CD14-positive monocyte (primary cell): ENCODE measurements at regions not wholly inside any gene's neighbourhood (a gene's known extent, or its start where the extent isn't known, plus 50 kb on each side); places are given as distances from the start of the nearest gene placed in this dataset.

Source experiments
- DNase-seq, 3 donors: peaks; one replicate each; pipeline ENCODE4 v3.0.0-alpha.2; 2011 to 2022
- H2AFZ ChIP-seq: 2 replicates; pipeline ENCODE4 v1.6.0; 2012; ENCODE audit warnings: mild to moderate bottlenecking, low read depth, low read length, inconsistent platforms; ENCODE audit not compliant: insufficient read depth, poor library complexity, severe bottlenecking
- H3K27ac ChIP-seq, 2 donors: 1 replicate in 1 of 2; 2 replicates in 1 of 2; pipeline ENCODE4 v1.5.1; 2012 to 2013; ENCODE audit warnings: low read length in 2 of 2, control low read depth in 1 of 2, inconsistent platforms in 1 of 2, low read depth in 1 of 2, mild to moderate bottlenecking in 1 of 2
- H3K27me3 ChIP-seq, 2 donors: one replicate each; pipeline versions ENCODE4 v1.6.0 to v1.6.1; 2011 to 2013; ENCODE audit warnings: low read length in 2 of 2; ENCODE audit not compliant: control insufficient read depth in 2 of 2, insufficient read depth in 2 of 2
- H3K36me3 ChIP-seq, 2 donors: replicated peaks in 1 of 2; 1 replicate in 1 of 2; 2 replicates in 1 of 2; pipeline versions ENCODE4 v1.5.1 to v1.6.1; 2012 to 2013; ENCODE audit warnings: low read length in 2 of 2, control low read depth in 1 of 2, inconsistent platforms in 1 of 2, mild to moderate bottlenecking in 1 of 2; ENCODE audit not compliant: insufficient read depth in 2 of 2, control insufficient read depth in 1 of 2
- H3K4me1 ChIP-seq, 2 donors: 1 replicate in 1 of 2; 2 replicates in 1 of 2; pipeline versions ENCODE4 v1.5.1 to v1.6.1; 2012 to 2013; ENCODE audit warnings: low read length in 2 of 2, control low read depth in 1 of 2, inconsistent platforms in 1 of 2, mild to moderate bottlenecking in 1 of 2, moderate library complexity in 1 of 2; ENCODE audit not compliant: insufficient read depth in 2 of 2, control insufficient read depth in 1 of 2
- H3K4me2 ChIP-seq: replicated peaks from 2 replicates; pipeline ENCODE3; 2012; ENCODE audit warnings: low read length, moderate library complexity, mild to moderate bottlenecking; ENCODE audit not compliant: poor library complexity, severe bottlenecking; ENCODE audit errors: extremely low read depth
- H3K4me3 ChIP-seq, 3 experiments: fragments of 200-600 bp in 1 of 3; sonication (generic) in 1 of 3; replicated peaks in 1 of 3; 1 replicate in 2 of 3; 2 replicates in 1 of 3; pipeline ENCODE4 v1.5.1; 2011 to 2013; ENCODE audit warnings: low read length in 3 of 3, mild to moderate bottlenecking in 3 of 3, control low read depth in 2 of 3, low read depth in 2 of 3, inconsistent platforms in 1 of 3, moderate library complexity in 1 of 3
- H3K79me2 ChIP-seq: 2 replicates; pipeline ENCODE4 v1.6.0; 2012; ENCODE audit warnings: mild to moderate bottlenecking, control low read depth, inconsistent platforms, low read length, moderate library complexity; ENCODE audit not compliant: insufficient read depth
- H3K9ac ChIP-seq: 2 replicates; pipeline ENCODE4 v1.6.0; 2017; ENCODE audit warnings: low read length, mild to moderate bottlenecking; ENCODE audit not compliant: insufficient read depth, poor library complexity, severe bottlenecking
- H3K9me3 ChIP-seq, 2 donors: replicated peaks in 1 of 2; 1 replicate in 1 of 2; 2 replicates in 1 of 2; pipeline versions ENCODE4 v1.5.1 to v1.6.1; 2012 to 2013; ENCODE audit warnings: low read length in 2 of 2, control low read depth in 1 of 2; ENCODE audit not compliant: control insufficient read depth in 1 of 2, insufficient read depth in 1 of 2
- H4K20me1 ChIP-seq: 2 replicates; pipeline ENCODE4 v1.6.0; 2012; ENCODE audit warnings: mild to moderate bottlenecking, low read length, control low read depth, moderate library complexity; ENCODE audit not compliant: insufficient read depth
- H3K27ac Mint-ChIP-seq, 7 donors: one replicate each; pipeline ENCODE4 v1.8.0; 2020; ENCODE audit warnings: mild to moderate bottlenecking in 7 of 7, mixed read lengths in 7 of 7, moderate library complexity in 6 of 7, inconsistent platforms in 2 of 7
- H3K27me3 Mint-ChIP-seq, 3 donors: one replicate each; pipeline ENCODE4 v1.8.0; 2021 to 2022; ENCODE audit warnings: low read depth in 3 of 3, mild to moderate bottlenecking in 3 of 3, mixed read lengths in 3 of 3, moderate library complexity in 3 of 3, inconsistent platforms in 1 of 3
- H3K36me3 Mint-ChIP-seq, 2 donors: one replicate each; pipeline ENCODE4 v1.8.0; 2020; ENCODE audit warnings: mixed read lengths in 2 of 2, inconsistent platforms in 1 of 2, mild to moderate bottlenecking in 1 of 2
- H3K4me1 Mint-ChIP-seq: one replicate; pipeline ENCODE4 v1.8.0; 2020; ENCODE audit warnings: mild to moderate bottlenecking, mixed read lengths
- H3K4me3 Mint-ChIP-seq, 2 donors: one replicate each; pipeline ENCODE4 v1.8.0; 2020; ENCODE audit warnings: mild to moderate bottlenecking in 2 of 2, mixed read lengths in 2 of 2, moderate library complexity in 1 of 2
- H3K9me3 Mint-ChIP-seq, 7 donors: one replicate each; pipeline ENCODE4 v1.8.0; 2020 to 2022; ENCODE audit warnings: mixed read lengths in 7 of 7, mild to moderate bottlenecking in 6 of 7, moderate library complexity in 6 of 7, inconsistent platforms in 2 of 7
- WGBS: methylation state at CpG from one replicate; pipeline ENCODE4 v1.1.5; 2013; ENCODE audit warnings: missing lambda C conversion rate; ENCODE audit not compliant: insufficient coverage; 5-methylcytosine and 5-hydroxymethylcytosine counted together
- intact Hi-C, 2 donors: fragments of 100-400 bp; cut with micrococcal nuclease; formaldehyde crosslinking; loops; one replicate each; pipeline versions ENCODE4 v1.15.0 to v1.15.1; 2023
- TF ChIP-seq, protein P1 (sequence below): fragments of 200-600 bp; IDR thresholded peaks from one replicate; pipeline ENCODE4 v1.8.0; 2022; ENCODE audit warnings: antibody characterized with exemption, mild to moderate bottlenecking

- no peaks in the 10 kb centered on the region for H4K20me1 ChIP-seq
- H3K27ac ChIP-seq, result no peak overlapping the region
- intact Hi-C loops, result no loop called here
- no peak overlapping the region for H3K4me2 ChIP-seq
- H3K36me3 ChIP-seq, result no peaks in the 10 kb centered on the region
- no peak overlapping the region for H3K9ac ChIP-seq
- peaks cover 0 to 5% (median 0%) of the 10 kb centered on the region in 7 donors for H3K9me3 Mint-ChIP-seq
- H3K27ac Mint-ChIP-seq, result no peak overlapping the region
- H3K79me2 ChIP-seq, result no peaks in the 10 kb centered on the region
- DNase-seq, result no peak
- peaks cover 2 to 8% (median 5%) of the 10 kb centered on the region in 3 donors for H3K27me3 Mint-ChIP-seq
- no peak overlapping the region for H2AFZ ChIP-seq
- peaks cover 0 to under 1% of the 10 kb centered on the region in 2 donors for H3K9me3 ChIP-seq
- H3K4me1 Mint-ChIP-seq, result no peaks in the 10 kb centered on the region
- H3K36me3 Mint-ChIP-seq, result no peaks in the 10 kb centered on the region
- WGBS, result no CpG with 5 or more reads among the region's 1 CpG
- H3K4me3 Mint-ChIP-seq, result no peak overlapping the region
- TF ChIP-seq, protein P1, sequence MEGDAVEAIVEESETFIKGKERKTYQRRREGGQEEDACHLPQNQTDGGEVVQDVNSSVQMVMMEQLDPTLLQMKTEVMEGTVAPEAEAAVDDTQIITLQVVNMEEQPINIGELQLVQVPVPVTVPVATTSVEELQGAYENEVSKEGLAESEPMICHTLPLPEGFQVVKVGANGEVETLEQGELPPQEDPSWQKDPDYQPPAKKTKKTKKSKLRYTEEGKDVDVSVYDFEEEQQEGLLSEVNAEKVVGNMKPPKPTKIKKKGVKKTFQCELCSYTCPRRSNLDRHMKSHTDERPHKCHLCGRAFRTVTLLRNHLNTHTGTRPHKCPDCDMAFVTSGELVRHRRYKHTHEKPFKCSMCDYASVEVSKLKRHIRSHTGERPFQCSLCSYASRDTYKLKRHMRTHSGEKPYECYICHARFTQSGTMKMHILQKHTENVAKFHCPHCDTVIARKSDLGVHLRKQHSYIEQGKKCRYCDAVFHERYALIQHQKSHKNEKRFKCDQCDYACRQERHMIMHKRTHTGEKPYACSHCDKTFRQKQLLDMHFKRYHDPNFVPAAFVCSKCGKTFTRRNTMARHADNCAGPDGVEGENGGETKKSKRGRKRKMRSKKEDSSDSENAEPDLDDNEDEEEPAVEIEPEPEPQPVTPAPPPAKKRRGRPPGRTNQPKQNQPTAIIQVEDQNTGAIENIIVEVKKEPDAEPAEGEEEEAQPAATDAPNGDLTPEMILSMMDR, result no peak
- no peak overlapping the region for H3K4me3 ChIP-seq
- no peaks in the 10 kb centered on the region for H3K27me3 ChIP-seq
- H3K4me1 ChIP-seq, result no peaks in the 10 kb centered on the region
Measured at GRCh38 chr10:8254350-8254749, 199.9 kb downstream of the GATA3 start.

- Histone ChIP-seq H3K79me2 (no peaks in the 10 kb centered on the region), H2AFZ (no peak overlapping the region), H3K36me3 (no peaks in the 10 kb centered on the region), H3K4me2 (no peak overlapping the region), H3K9me3 (no peaks in the 10 kb centered on the region), H3K4me1 (no peaks in the 10 kb centered on the region), H3K27ac (no peak overlapping the region), H3K4me3 (no peak overlapping the region), H4K20me1 (no peaks in the 10 kb centered on the region), H3K9ac (no peak overlapping the region), H3K27me3 (no peaks in the 10 kb centered on the region)
- no peak for DNase-seq
- Mint-ChIP-seq H3K4me1 (no peaks in the 10 kb centered on the region), H3K36me3 (no peaks in the 10 kb centered on the region), H3K4me3 (no peak overlapping the region), H3K27me3 (peaks cover 2 to 8% (median 5%) of the 10 kb centered on the region in 3 donors), H3K9me3 (peaks cover 0 to 3% (median 0%) of the 10 kb centered on the region in 7 donors), H3K27ac (no peak overlapping the region)
- TF ChIP-seq, protein P1, result no peak
- intact Hi-C loops, result no loop called here
- no CpG with 5 or more reads among the region's 1 CpG for WGBS
Measured at GRCh38 chr10:8255301-8255700, 200.8 kb downstream of the GATA3 start.
